ENCODE measurements at regions not wholly inside any gene's neighbourhood (a gene's known extent, or its start where the extent isn't known, plus 50 kb on each side); places are given as distances from the start of the nearest gene placed in this dataset.

GRCh38 chr18:67194886-67195285, 321.6 kb downstream of the DSEL start:
- H3K9me3 ChIP-seq (ENCODE audit: control insufficient read depth in 2 of 3, low read length in 3 of 3): no peaks in the 10 kb centered on the region
- Mint-ChIP-seq H3K27me3 (peaks cover 1 to 5% (median 4%) of the 10 kb centered on the region in 5 donors), H3K27ac (no peak overlapping the region), H3K4me1 (peaks cover 0 to 4% (median 0%) of the 10 kb centered on the region in 7 donors), H3K4me3 (no peak overlapping the region), H3K36me3 (no peaks in the 10 kb centered on the region), H3K9me3 (peaks cover 0 to 1% (median 0%) of the 10 kb centered on the region in 11 donors)
- no peaks in the 10 kb centered on the region for H3K27me3 ChIP-seq (ENCODE audit: control insufficient read depth in 2 of 2, insufficient read depth in 2 of 2, low read length in 2 of 2)
- no peak overlapping the region for H3K4me3 ChIP-seq (ENCODE audit: low read length)
- no peaks in the 10 kb centered on the region for H3K4me1 ChIP-seq (ENCODE audit: control insufficient read depth in 2 of 2, insufficient read depth in 2 of 2, low read length in 2 of 2)
- intact Hi-C loops (cut with micrococcal nuclease): no loop called here
- no peaks in the 10 kb centered on the region for H3K36me3 ChIP-seq (ENCODE audit: control insufficient read depth in 2 of 3, insufficient read depth in 3 of 3, low read length in 3 of 3)
- ChIA-PET POLR2A (no interaction called here), CTCF (no interaction called here)
- DNase-seq (no peak), ATAC-seq (no peak)
- H3K27ac ChIP-seq (ENCODE audit: low read depth, low read length): no peak overlapping the region

- no peak overlapping the region for H3K4me3 ChIP-seq (ENCODE audit: low read length)
- no peak overlapping the region for H3K27ac ChIP-seq (ENCODE audit: low read depth, low read length)
- Mint-ChIP-seq H3K36me3 (no peaks in the 10 kb centered on the region), H3K4me1 (peaks cover 0 to 4% (median 0%) of the 10 kb centered on the region in 7 donors), H3K9me3 (peaks cover 0 to 1% (median 0%) of the 10 kb centered on the region in 11 donors), H3K27me3 (peaks cover 0 to 9% (median 0%) of the 10 kb centered on the region in 5 donors), H3K27ac (no peak overlapping the region), H3K4me3 (no peak overlapping the region)
- no peaks in the 10 kb centered on the region for H3K9me3 ChIP-seq (ENCODE audit: control insufficient read depth in 2 of 3, low read length in 3 of 3)
- POLR2A ChIA-PET: no interaction called here
- no peaks in the 10 kb centered on the region for H3K36me3 ChIP-seq (ENCODE audit: control insufficient read depth in 2 of 3, insufficient read depth in 3 of 3, low read length in 3 of 3)
- H3K27me3 ChIP-seq (ENCODE audit: control insufficient read depth in 2 of 2, insufficient read depth in 2 of 2, low read length in 2 of 2): no peaks in the 10 kb centered on the region
- intact Hi-C loops (cut with micrococcal nuclease): no loop called here
- no peak for DNase-seq
- no peak for ATAC-seq
- CTCF ChIA-PET: no interaction called here
- no peaks in the 10 kb centered on the region for H3K4me1 ChIP-seq (ENCODE audit: control insufficient read depth in 2 of 2, insufficient read depth in 2 of 2, low read length in 2 of 2)
Observed at GRCh38 chr18:67192535-67192934, 324.0 kb downstream of the DSEL start.

- H3K36me3 ChIP-seq (ENCODE audit: control insufficient read depth in 2 of 3, insufficient read depth in 3 of 3, low read length in 3 of 3): no peaks in the 10 kb centered on the region
- no peaks in the 10 kb centered on the region for H3K4me1 ChIP-seq (ENCODE audit: control insufficient read depth in 2 of 2, insufficient read depth in 2 of 2, low read length in 2 of 2)
- no peaks in the 10 kb centered on the region for H3K9me3 ChIP-seq (ENCODE audit: control insufficient read depth in 2 of 3, low read length in 3 of 3)
- H3K27me3 ChIP-seq (ENCODE audit: control insufficient read depth in 2 of 2, insufficient read depth in 2 of 2, low read length in 2 of 2): no peaks in the 10 kb centered on the region
- no peak overlapping the region for H3K27ac ChIP-seq (ENCODE audit: low read depth, low read length)
- Mint-ChIP-seq H3K4me3 (no peak overlapping the region), H3K36me3 (no peaks in the 10 kb centered on the region), H3K27ac (no peak overlapping the region), H3K27me3 (peaks cover 0 to 21% (median 10%) of the 10 kb centered on the region in 5 donors), H3K4me1 (no peaks in the 10 kb centered on the region), H3K9me3 (no peaks in the 10 kb centered on the region)
- DNase-seq (no peak), ATAC-seq (no peak)
- ChIA-PET CTCF (interaction anchor here (0.6 kb wide), 1 partner anchor 1534 kb away, joined by 3 read pairs; no protein-coding TSS in a partner anchor), POLR2A (no interaction called here)
- intact Hi-C loops (cut with micrococcal nuclease): no loop called here
- H3K4me3 ChIP-seq (ENCODE audit: low read length): no peak overlapping the region
Observed at GRCh38 chr18:67183398-67183797, 333.1 kb downstream of the DSEL start.

DNA sequence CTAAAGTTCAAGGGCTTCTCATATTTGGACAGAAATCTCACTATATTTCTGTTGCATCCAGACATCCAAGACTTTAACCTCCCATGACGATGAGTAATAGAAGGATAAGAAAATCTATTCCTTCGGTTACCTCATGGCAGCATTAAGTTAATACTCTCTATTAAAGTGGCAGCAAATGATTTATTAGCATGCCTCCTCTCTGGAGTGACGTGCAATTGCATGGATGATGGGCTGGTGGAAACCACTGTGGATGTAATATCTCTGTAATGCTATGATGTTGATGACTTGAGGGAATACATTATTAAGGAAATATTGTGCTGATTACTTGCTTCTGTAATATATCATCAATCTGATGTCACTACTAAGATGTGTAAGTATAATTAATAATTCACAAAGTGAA, 336.8 kb downstream of the DSEL start:
- Mint-ChIP-seq H3K9me3 (peaks cover 0 to 2% (median 0%) of the 10 kb centered on the region in 11 donors), H3K27me3 (peaks cover 0 to 20% (median 10%) of the 10 kb centered on the region in 5 donors), H3K4me1 (no peaks in the 10 kb centered on the region), H3K4me3 (no peak overlapping the region), H3K36me3 (no peaks in the 10 kb centered on the region), H3K27ac (no peak overlapping the region)
- intact Hi-C loops (cut with micrococcal nuclease): no loop called here
- DNase-seq (no peak), ATAC-seq (no peak)
- H3K27me3 ChIP-seq (ENCODE audit: control insufficient read depth in 2 of 2, insufficient read depth in 2 of 2, low read length in 2 of 2): no peaks in the 10 kb centered on the region
- H3K4me3 ChIP-seq (ENCODE audit: low read length): no peak overlapping the region
- H3K36me3 ChIP-seq (ENCODE audit: control insufficient read depth in 2 of 3, insufficient read depth in 3 of 3, low read length in 3 of 3): no peaks in the 10 kb centered on the region
- ChIA-PET CTCF (no interaction called here), POLR2A (no interaction called here)
- H3K4me1 ChIP-seq (ENCODE audit: control insufficient read depth in 2 of 2, insufficient read depth in 2 of 2, low read length in 2 of 2): no peaks in the 10 kb centered on the region
- H3K9me3 ChIP-seq (ENCODE audit: control insufficient read depth in 2 of 3, low read length in 3 of 3): no peaks in the 10 kb centered on the region
- no peak overlapping the region for H3K27ac ChIP-seq (ENCODE audit: low read depth, low read length)

DNA sequence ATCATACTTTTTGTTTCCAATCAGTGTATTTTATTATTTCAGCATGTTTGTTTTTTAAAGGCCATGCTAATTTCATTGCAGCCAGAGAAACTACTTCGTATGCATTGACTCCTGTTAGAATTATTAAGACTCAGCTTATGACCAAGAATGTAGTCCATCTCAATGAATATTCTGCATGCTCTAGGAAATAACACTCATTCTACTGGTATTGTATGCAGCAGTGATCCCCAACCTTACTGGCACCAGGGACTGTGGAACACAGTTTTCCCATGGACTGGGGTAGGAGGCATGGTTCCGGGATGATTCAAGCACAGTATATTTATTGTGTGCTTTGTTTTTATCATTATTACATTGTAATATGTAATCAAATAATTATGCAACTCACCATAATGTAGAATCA, 356.9 kb downstream of the DSEL start:
- Mint-ChIP-seq H3K9me3 (peaks cover 0 to 2% (median 0%) of the 10 kb centered on the region in 11 donors), H3K4me3 (no peak overlapping the region), H3K4me1 (no peaks in the 10 kb centered on the region), H3K36me3 (no peaks in the 10 kb centered on the region), H3K27me3 (peaks cover 0 to 13% (median 0%) of the 10 kb centered on the region in 5 donors), H3K27ac (no peak overlapping the region)
- ChIA-PET CTCF (no interaction called here), POLR2A (no interaction called here)
- no peaks in the 10 kb centered on the region for H3K9me3 ChIP-seq (ENCODE audit: control insufficient read depth in 2 of 3, low read length in 3 of 3)
- H3K4me3 ChIP-seq (ENCODE audit: low read length): no peak overlapping the region
- DNase-seq: no peak
- intact Hi-C loops (cut with micrococcal nuclease): no loop called here
- no peak for ATAC-seq
- H3K4me1 ChIP-seq (ENCODE audit: control insufficient read depth in 2 of 2, insufficient read depth in 2 of 2, low read length in 2 of 2): no peaks in the 10 kb centered on the region
- no peaks in the 10 kb centered on the region for H3K36me3 ChIP-seq (ENCODE audit: control insufficient read depth in 2 of 3, insufficient read depth in 3 of 3, low read length in 3 of 3)
- H3K27me3 ChIP-seq (ENCODE audit: control insufficient read depth in 2 of 2, insufficient read depth in 2 of 2, low read length in 2 of 2): no peaks in the 10 kb centered on the region
- H3K27ac ChIP-seq (ENCODE audit: low read depth, low read length): no peak overlapping the region

DNA sequence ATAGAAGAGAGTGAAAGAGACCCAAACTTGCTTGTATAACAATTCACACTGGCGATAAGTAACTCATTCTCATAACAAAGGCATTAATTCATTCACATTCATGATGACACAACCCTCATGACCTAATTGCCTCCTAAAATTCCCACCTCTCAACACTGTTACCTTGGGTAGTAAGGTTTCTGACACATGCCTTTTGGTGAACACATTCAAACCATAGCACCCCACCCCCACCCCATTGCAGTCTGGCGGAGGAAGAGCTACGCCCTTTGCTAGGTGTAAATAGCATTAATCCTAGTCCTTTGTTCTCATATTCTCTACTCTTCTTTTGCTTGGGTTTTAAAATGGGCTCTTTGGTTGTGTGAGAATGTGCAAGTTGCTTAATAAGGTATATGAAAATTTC, 361.5 kb downstream of the DSEL start:
- POLR2A ChIA-PET: no interaction called here
- no peak for ATAC-seq
- no peaks in the 10 kb centered on the region for H3K9me3 Mint-ChIP-seq
- no peak overlapping the region for H3K27ac Mint-ChIP-seq
- no peak overlapping the region for H3K4me3 ChIP-seq (ENCODE audit: low read length)
- intact Hi-C loops (cut with micrococcal nuclease): no loop called here
- H3K27me3 Mint-ChIP-seq: peaks cover 0 to 9% (median 0%) of the 10 kb centered on the region in 5 donors
- H3K4me1 ChIP-seq (ENCODE audit: control insufficient read depth in 2 of 2, insufficient read depth in 2 of 2, low read length in 2 of 2): no peaks in the 10 kb centered on the region
- no peaks in the 10 kb centered on the region for H3K36me3 Mint-ChIP-seq
- no peaks in the 10 kb centered on the region for H3K9me3 ChIP-seq (ENCODE audit: control insufficient read depth in 2 of 3, low read length in 3 of 3)
- DNase-seq: no peak
- H3K4me3 Mint-ChIP-seq: no peak overlapping the region
- CTCF ChIA-PET: no interaction called here
- H3K36me3 ChIP-seq (ENCODE audit: control insufficient read depth in 2 of 3, insufficient read depth in 3 of 3, low read length in 3 of 3): no peaks in the 10 kb centered on the region
- no peak overlapping the region for H3K27ac ChIP-seq (ENCODE audit: low read depth, low read length)
- no peaks in the 10 kb centered on the region for H3K4me1 Mint-ChIP-seq
- no peaks in the 10 kb centered on the region for H3K27me3 ChIP-seq (ENCODE audit: control insufficient read depth in 2 of 2, insufficient read depth in 2 of 2, low read length in 2 of 2)

- Histone ChIP-seq H3K4me3 (ENCODE audit: low read length) (no peak overlapping the region), H3K36me3 (ENCODE audit: control insufficient read depth in 2 of 3, insufficient read depth in 3 of 3, low read length in 3 of 3) (no peaks in the 10 kb centered on the region), H3K4me1 (ENCODE audit: control insufficient read depth in 2 of 2, insufficient read depth in 2 of 2, low read length in 2 of 2) (no peaks in the 10 kb centered on the region), H3K27ac (ENCODE audit: low read depth, low read length) (no peak overlapping the region), H3K27me3 (ENCODE audit: control insufficient read depth in 2 of 2, insufficient read depth in 2 of 2, low read length in 2 of 2) (no peaks in the 10 kb centered on the region), H3K9me3 (ENCODE audit: control insufficient read depth in 2 of 3, low read length in 3 of 3) (no peaks in the 10 kb centered on the region)
- POLR2A ChIA-PET: no interaction called here
- DNase-seq (no peak), ATAC-seq (no peak)
- intact Hi-C loops (cut with micrococcal nuclease): no loop called here
- Mint-ChIP-seq H3K27me3 (peaks cover 0 to 5% (median 0%) of the 10 kb centered on the region in 5 donors), H3K27ac (no peak overlapping the region), H3K4me1 (no peaks in the 10 kb centered on the region), H3K4me3 (no peak overlapping the region), H3K36me3 (no peaks in the 10 kb centered on the region), H3K9me3 (no peaks in the 10 kb centered on the region)
- CTCF ChIA-PET: no interaction called here
Observed at GRCh38 chr18:67151366-67151765, 365.2 kb downstream of the DSEL start.
